ENCODE measurements at regions not wholly inside any gene's neighbourhood (a gene's known extent, or its start where the extent isn't known, plus 50 kb on each side); places are given as distances from the start of the nearest gene placed in this dataset.

- Histone ChIP-seq H2AFZ (ENCODE audit: low read depth, low read length) (no peak overlapping the region), H3K9me3 (ENCODE audit: low read length) (no peaks in the 10 kb centered on the region), H3K4me3 (ENCODE audit: low read length) (no peak overlapping the region), H3K27me3 (ENCODE audit: insufficient read depth, low read length) (no peaks in the 10 kb centered on the region), H3K36me3 (ENCODE audit: insufficient read depth, low read length) (no peaks in the 10 kb centered on the region), H3K4me1 (ENCODE audit: insufficient read depth, low read length) (no peaks in the 10 kb centered on the region)
These were observed 370.9 kb upstream of the EEF2KMT start for GRCh38 chr16:5468488-5468887.

DNA sequence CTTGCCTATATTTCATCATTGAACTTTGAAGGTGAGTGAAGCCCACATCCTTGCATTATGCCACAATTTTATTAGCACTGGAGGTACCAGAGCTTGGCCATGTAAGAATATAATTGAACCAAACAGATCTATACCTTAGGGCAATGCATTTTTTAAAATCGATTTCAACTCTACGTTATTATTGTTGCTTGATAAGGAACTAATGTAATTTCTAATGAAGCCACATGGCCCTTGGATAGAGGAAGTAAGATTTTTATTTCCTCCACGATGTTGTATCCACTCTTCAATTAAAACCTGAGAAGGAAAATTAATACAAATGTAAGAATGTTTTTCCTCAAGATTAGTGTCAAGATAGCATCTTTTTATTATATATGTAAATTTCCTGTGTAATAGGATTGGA, 370.0 kb upstream of the EEF2KMT start:
- no peak overlapping the region for H3K4me3 ChIP-seq (ENCODE audit: low read length)

DNA sequence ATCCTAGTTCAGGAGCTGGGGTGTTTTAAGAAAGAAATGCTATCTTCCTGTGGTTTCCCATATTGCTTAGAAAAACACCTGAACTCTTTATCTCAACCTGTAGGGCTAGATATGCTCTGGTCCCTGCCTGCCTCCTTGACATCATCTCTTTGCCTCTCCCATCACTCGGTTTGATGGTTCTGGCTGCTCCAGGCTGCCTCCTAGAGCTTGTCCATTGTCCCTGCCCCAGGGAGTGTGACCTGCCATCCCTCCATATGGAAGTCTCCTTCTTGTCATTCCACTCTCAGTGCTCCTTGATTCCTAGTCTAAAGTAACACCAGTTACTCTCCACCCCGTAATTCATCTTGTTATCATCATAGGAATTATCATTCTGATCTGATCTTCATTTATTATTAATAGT, 369.0 kb upstream of the EEF2KMT start:
- no peak overlapping the region for H2AFZ ChIP-seq (ENCODE audit: low read depth, low read length)
- H3K9me3 ChIP-seq (ENCODE audit: low read length) = no peaks in the 10 kb centered on the region
- H3K4me3 ChIP-seq (ENCODE audit: low read length) = no peak overlapping the region
- H3K36me3 ChIP-seq (ENCODE audit: insufficient read depth, low read length) = no peaks in the 10 kb centered on the region
- H3K4me1 ChIP-seq (ENCODE audit: insufficient read depth, low read length) = no peaks in the 10 kb centered on the region
- H3K27me3 ChIP-seq (ENCODE audit: insufficient read depth, low read length) = no peaks in the 10 kb centered on the region

More for the DNA sequence above, 370.0 kb upstream of the EEF2KMT start:
- no peaks in the 10 kb centered on the region for H3K9me3 ChIP-seq (ENCODE audit: low read length)
- no peaks in the 10 kb centered on the region for H3K36me3 ChIP-seq (ENCODE audit: insufficient read depth, low read length)
- H3K27me3 ChIP-seq (ENCODE audit: insufficient read depth, low read length) = no peaks in the 10 kb centered on the region
- no peak overlapping the region for H2AFZ ChIP-seq (ENCODE audit: low read depth, low read length)
- no peaks in the 10 kb centered on the region for H3K4me1 ChIP-seq (ENCODE audit: insufficient read depth, low read length)

DNA sequence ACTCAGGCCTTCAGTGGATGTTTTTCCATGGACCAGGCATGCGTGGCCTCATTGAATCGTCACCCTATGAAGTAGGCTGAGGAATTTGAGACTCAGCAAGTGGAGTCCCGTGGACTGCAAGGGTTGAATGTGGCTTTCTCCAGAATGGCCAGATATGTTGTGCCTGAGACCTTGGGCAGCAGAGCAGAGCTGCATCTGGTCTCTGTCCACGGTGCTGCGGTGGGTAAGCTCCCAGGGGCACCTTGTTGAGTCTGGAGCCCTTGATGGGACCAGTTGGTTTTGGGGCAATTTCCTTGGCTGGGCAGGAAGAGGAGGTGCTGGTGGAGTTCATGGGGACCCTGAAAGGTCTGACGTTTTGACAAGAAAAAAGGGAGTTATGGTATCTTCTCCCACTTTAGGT, 368.1 kb upstream of the EEF2KMT start:
- Histone ChIP-seq H3K9me3 (ENCODE audit: low read length) (no peaks in the 10 kb centered on the region), H3K36me3 (ENCODE audit: insufficient read depth, low read length) (no peaks in the 10 kb centered on the region), H3K4me1 (ENCODE audit: insufficient read depth, low read length) (no peaks in the 10 kb centered on the region), H3K27me3 (ENCODE audit: insufficient read depth, low read length) (no peaks in the 10 kb centered on the region), H2AFZ (ENCODE audit: low read depth, low read length) (no peak overlapping the region), H3K4me3 (ENCODE audit: low read length) (no peak overlapping the region)

- no peaks in the 10 kb centered on the region for H3K4me1 ChIP-seq (ENCODE audit: insufficient read depth, low read length)
- no peaks in the 10 kb centered on the region for H3K36me3 ChIP-seq (ENCODE audit: insufficient read depth, low read length)
- H2AFZ ChIP-seq (ENCODE audit: low read depth, low read length) = no peak overlapping the region
- no peaks in the 10 kb centered on the region for H3K27me3 ChIP-seq (ENCODE audit: insufficient read depth, low read length)
- no peaks in the 10 kb centered on the region for H3K9me3 ChIP-seq (ENCODE audit: low read length)
- H3K4me3 ChIP-seq (ENCODE audit: low read length) = no peak overlapping the region
These were observed 366.2 kb upstream of the EEF2KMT start for GRCh38 chr16:5463820-5464219.

GRCh38 chr16:5461574-5461973, 364.0 kb upstream of the EEF2KMT start:
- H3K9me3 ChIP-seq (ENCODE audit: low read length) = no peaks in the 10 kb centered on the region
- no peak overlapping the region for H2AFZ ChIP-seq (ENCODE audit: low read depth, low read length)
- H3K4me1 ChIP-seq (ENCODE audit: insufficient read depth, low read length) = no peaks in the 10 kb centered on the region
- no peak overlapping the region for H3K4me3 ChIP-seq (ENCODE audit: low read length)
- H3K36me3 ChIP-seq (ENCODE audit: insufficient read depth, low read length) = no peaks in the 10 kb centered on the region
- H3K27me3 ChIP-seq (ENCODE audit: insufficient read depth, low read length) = no peaks in the 10 kb centered on the region

DNA sequence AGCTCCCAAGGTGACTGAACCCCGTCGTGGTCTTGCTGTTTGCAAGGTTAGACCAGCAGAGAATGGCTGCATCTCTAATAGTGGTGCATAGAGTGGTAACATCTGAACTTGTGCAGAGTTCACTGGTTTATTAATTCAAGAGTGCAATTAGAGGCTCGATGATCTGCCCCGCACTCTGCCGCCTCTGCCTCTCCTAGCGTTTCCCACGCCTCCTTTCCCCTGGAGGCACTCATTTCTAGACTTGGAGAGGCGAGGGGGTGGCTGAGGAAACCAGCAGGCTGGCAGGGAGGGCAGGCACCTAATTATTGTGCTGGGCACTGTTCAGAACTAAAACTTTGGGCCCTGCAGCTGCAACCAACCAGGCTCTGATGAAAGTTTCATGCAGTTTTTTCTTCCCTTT, 363.5 kb upstream of the EEF2KMT start:
- no peaks in the 10 kb centered on the region for H3K27me3 ChIP-seq (ENCODE audit: insufficient read depth, low read length)

DNA sequence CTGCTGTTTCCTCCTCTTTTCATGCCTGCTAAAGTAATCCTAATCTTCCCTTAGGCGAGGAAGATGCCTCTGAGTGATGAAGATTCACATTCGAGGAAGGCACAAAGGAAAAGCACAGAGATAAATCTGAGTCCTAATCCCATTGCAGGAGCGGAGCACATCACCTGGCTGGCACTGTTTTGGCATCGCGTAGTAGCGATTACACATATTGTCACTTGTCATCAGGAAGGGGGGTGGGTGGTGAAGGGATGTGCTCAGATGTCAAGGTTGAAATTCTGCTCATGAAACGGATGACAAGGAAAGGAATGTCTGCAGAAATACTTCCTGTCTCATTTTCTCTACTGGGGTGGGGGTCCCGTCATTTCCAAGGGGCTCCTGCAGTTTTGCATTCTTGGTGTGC, 363.1 kb upstream of the EEF2KMT start:
- H3K4me1 ChIP-seq (ENCODE audit: insufficient read depth, low read length) = no peaks in the 10 kb centered on the region
- H3K4me3 ChIP-seq (ENCODE audit: low read length) = no peak overlapping the region
- no peaks in the 10 kb centered on the region for H3K27me3 ChIP-seq (ENCODE audit: insufficient read depth, low read length)
- no peaks in the 10 kb centered on the region for H3K9me3 ChIP-seq (ENCODE audit: low read length)
- no peak overlapping the region for H2AFZ ChIP-seq (ENCODE audit: low read depth, low read length)
- H3K36me3 ChIP-seq (ENCODE audit: insufficient read depth, low read length) = no peaks in the 10 kb centered on the region

More for the DNA sequence above, 363.5 kb upstream of the EEF2KMT start:
- Histone ChIP-seq H2AFZ (ENCODE audit: low read depth, low read length) (no peak overlapping the region), H3K4me1 (ENCODE audit: insufficient read depth, low read length) (no peaks in the 10 kb centered on the region), H3K9me3 (ENCODE audit: low read length) (no peaks in the 10 kb centered on the region), H3K4me3 (ENCODE audit: low read length) (no peak overlapping the region), H3K36me3 (ENCODE audit: insufficient read depth, low read length) (no peaks in the 10 kb centered on the region)

- Histone ChIP-seq H3K27me3 (ENCODE audit: insufficient read depth, low read length) (no peaks in the 10 kb centered on the region), H3K36me3 (ENCODE audit: insufficient read depth, low read length) (no peaks in the 10 kb centered on the region), H3K4me3 (ENCODE audit: low read length) (no peak overlapping the region), H3K4me1 (ENCODE audit: insufficient read depth, low read length) (no peaks in the 10 kb centered on the region), H3K9me3 (ENCODE audit: low read length) (no peaks in the 10 kb centered on the region), H2AFZ (ENCODE audit: low read depth, low read length) (no peak overlapping the region)
These were observed 362.3 kb upstream of the EEF2KMT start for GRCh38 chr16:5459863-5460262.

- H3K4me1 ChIP-seq (ENCODE audit: insufficient read depth, low read length) = peaks cover 4% of the 10 kb centered on the region
- no peaks in the 10 kb centered on the region for H3K9me3 ChIP-seq (ENCODE audit: low read length)
- no peaks in the 10 kb centered on the region for H3K36me3 ChIP-seq (ENCODE audit: insufficient read depth, low read length)
- no peak overlapping the region for H2AFZ ChIP-seq (ENCODE audit: low read depth, low read length)
- no peak overlapping the region for H3K4me3 ChIP-seq (ENCODE audit: low read length)
- H3K27me3 ChIP-seq (ENCODE audit: insufficient read depth, low read length) = no peaks in the 10 kb centered on the region
These were observed 357.5 kb upstream of the EEF2KMT start for GRCh38 chr16:5455110-5455509.

DNA sequence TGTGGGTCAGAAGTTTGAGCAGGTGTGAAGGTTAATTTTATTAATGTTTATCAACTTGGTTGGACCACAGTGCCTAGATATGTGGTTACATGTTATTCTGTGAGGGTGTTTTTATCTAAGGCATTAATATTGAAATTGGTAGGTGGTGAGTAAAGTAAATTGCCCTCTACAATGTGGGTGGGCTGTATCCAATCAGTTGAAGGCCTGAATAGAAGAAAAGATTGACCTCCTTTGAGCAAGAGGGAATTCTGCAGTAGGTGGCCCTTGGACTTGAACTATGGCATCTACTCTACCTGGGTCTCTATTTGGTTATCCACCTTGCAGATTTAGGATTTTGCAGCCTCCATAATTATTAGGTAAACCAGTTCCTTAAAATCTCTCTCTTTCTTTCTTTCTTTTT, 356.8 kb upstream of the EEF2KMT start:
- Histone ChIP-seq H3K4me1 (ENCODE audit: insufficient read depth, low read length) (peaks cover 6% of the 10 kb centered on the region), H3K9me3 (ENCODE audit: low read length) (no peaks in the 10 kb centered on the region), H3K4me3 (ENCODE audit: low read length) (no peak overlapping the region), H2AFZ (ENCODE audit: low read depth, low read length) (no peak overlapping the region), H3K36me3 (ENCODE audit: insufficient read depth, low read length) (no peaks in the 10 kb centered on the region), H3K27me3 (ENCODE audit: insufficient read depth, low read length) (no peaks in the 10 kb centered on the region)

DNA sequence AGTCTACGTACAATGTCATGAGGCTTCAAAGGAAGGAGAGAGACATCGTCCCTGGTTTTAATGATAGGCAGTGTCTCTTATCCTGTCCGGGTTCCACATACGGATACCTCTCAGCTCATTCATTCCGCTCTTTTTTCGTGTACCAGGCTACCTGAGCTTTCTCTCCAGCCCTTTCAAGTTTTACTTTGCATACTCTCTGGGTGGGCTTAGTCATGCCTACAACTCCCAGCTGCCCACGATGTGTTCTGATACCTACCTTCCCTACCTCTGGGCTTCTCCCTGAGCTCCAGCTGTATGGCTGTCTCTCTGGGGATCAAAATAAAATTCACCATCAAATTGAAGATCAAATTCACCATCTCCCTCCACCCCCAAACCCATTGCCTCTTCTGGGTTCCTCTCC, 354.0 kb upstream of the EEF2KMT start:
- no peaks in the 10 kb centered on the region for H3K27me3 ChIP-seq (ENCODE audit: insufficient read depth, low read length)
- H2AFZ ChIP-seq (ENCODE audit: low read depth, low read length) = no peak overlapping the region
- H3K36me3 ChIP-seq (ENCODE audit: insufficient read depth, low read length) = no peaks in the 10 kb centered on the region
- no peaks in the 10 kb centered on the region for H3K9me3 ChIP-seq (ENCODE audit: low read length)
- H3K4me1 ChIP-seq (ENCODE audit: insufficient read depth, low read length) = peaks cover 6% of the 10 kb centered on the region
- no peak overlapping the region for H3K4me3 ChIP-seq (ENCODE audit: low read length)

DNA sequence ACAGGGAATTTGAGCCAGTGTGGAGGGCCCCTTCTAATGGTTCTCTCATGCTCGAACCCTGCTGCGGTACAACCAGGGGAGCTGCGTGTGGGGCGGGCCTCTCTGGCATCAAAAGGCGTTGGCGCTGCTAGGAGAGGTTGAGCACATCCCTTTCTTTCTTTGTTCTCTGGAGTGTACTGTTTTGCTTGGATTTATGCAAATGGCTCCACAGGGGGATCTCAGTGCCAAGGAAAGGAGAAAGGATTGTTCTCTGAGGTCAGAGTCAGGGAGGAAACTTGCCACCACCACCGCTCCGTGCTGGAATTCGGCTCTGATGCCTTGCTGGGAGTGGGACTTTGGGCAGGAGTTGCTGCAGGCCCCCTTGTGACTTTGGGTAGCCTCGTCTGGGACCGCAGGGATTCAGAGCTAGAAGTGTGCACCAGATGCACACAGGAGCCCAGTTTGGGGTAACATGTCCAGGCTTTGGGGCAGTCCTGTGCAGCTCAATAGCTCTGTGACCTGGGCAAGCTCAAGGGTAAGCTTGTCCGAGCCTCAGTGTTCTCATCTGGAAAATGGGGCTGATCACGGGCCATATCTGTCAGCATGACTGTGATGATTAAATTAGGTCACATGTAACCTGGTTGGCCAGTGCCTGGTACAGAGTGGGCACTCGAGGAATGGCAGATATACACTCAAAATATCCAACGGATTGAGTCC, 353.0 kb upstream of the EEF2KMT start:
- Histone ChIP-seq H2AFZ (ENCODE audit: low read depth, low read length) (no peak overlapping the region), H3K9me3 (ENCODE audit: low read length) (no peaks in the 10 kb centered on the region), H3K4me3 (ENCODE audit: low read length) (no peak overlapping the region), H3K27me3 (ENCODE audit: insufficient read depth, low read length) (no peaks in the 10 kb centered on the region), H3K36me3 (ENCODE audit: insufficient read depth, low read length) (no peaks in the 10 kb centered on the region), H3K4me1 (ENCODE audit: insufficient read depth, low read length) (peaks cover 6% of the 10 kb centered on the region)

GRCh38 chr16:5449901-5450300, 352.3 kb upstream of the EEF2KMT start:
- H3K4me3 ChIP-seq (ENCODE audit: low read length) = no peak overlapping the region
- no peak overlapping the region for H2AFZ ChIP-seq (ENCODE audit: low read depth, low read length)
- no peaks in the 10 kb centered on the region for H3K36me3 ChIP-seq (ENCODE audit: insufficient read depth, low read length)
- H3K9me3 ChIP-seq (ENCODE audit: low read length) = no peaks in the 10 kb centered on the region
- H3K27me3 ChIP-seq (ENCODE audit: insufficient read depth, low read length) = no peaks in the 10 kb centered on the region
- H3K4me1 ChIP-seq (ENCODE audit: insufficient read depth, low read length) = peaks cover 6% of the 10 kb centered on the region

Data from neuron (in vitro differentiated cells).